ENCODE measurements at regions not wholly inside any gene's neighbourhood (a gene's known extent, or its start where the extent isn't known, plus 50 kb on each side); places are given as distances from the start of the nearest gene placed in this dataset.

DNA sequence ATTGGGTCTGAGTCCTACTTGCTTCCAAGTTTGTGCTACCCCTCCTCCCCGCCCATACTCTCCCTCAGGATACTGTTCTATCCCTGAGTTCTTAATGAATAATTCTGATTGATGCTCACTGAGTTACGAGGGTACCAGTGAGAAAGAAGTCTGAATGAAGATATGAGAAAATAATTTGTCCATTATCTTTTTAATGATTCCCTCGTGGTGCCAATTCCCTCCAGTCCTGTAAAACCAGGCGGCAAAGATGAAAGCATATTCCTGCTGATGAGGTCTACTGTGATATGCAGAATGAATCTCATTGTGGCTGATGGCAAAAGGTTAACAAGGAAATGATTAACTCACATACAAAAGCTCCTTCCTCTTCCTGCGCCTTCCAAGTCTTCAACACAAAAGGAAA lies 650.2 kb upstream of the SLC39A10 start:
- no peaks in the 10 kb centered on the region for H4K20me1 ChIP-seq (ENCODE audit: low read length)
- BruUV-seq (replicated peaks) = no TSS peak
- intact Hi-C loops (cut with micrococcal nuclease) = no loop called here
- no peaks in the 10 kb centered on the region for H3F3A ChIP-seq (ENCODE audit: low read length, unreplicated experiment)
- ChIA-PET CTCF (no interaction called here), POLR2A (ENCODE audit: unreplicated experiment) (no interaction called here)
- H3K79me2 ChIP-seq (ENCODE audit: low read length) = no peaks in the 10 kb centered on the region
- no peak overlapping the region for H3K4me2 ChIP-seq (ENCODE audit: low read length)
- TF ChIP-seq EZH2 (IDR thresholded peaks at IDR 0.05; ENCODE audit: low read length, unreplicated experiment) (no peak), CTCF (conservative IDR thresholded peaks at IDR 0.05; ENCODE audit: low read depth, low read length) (no peak), EZH2phosphoT487 (IDR thresholded peaks at IDR 0.05; ENCODE audit: borderline replicate concordance, low read length) (no peak)
- no peaks in the 10 kb centered on the region for H3K36me3 ChIP-seq (ENCODE audit: low read depth, low read length)
- no peaks in the 10 kb centered on the region for H3K4me1 ChIP-seq (ENCODE audit: insufficient read depth, low read length)
- ATAC-seq = no peak
- H3K27me3 ChIP-seq (ENCODE audit: low read length) = no peaks in the 10 kb centered on the region
- H3K9me2 ChIP-seq (replicated peaks; ENCODE audit: low read length) = no peaks in the 10 kb centered on the region
- H3K4me3 ChIP-seq (ENCODE audit: low read length) = no peak overlapping the region
- H3K9me3 ChIP-seq (ENCODE audit: low read length) = no peaks in the 10 kb centered on the region
- H3K9ac ChIP-seq (ENCODE audit: low read length) = no peak overlapping the region
- no peak for DNase-seq
- no peak overlapping the region for H3K27ac ChIP-seq (ENCODE audit: low read length)
- H2AFZ ChIP-seq (ENCODE audit: low read length) = no peak overlapping the region

- no peak for ATAC-seq
- Histone ChIP-seq H3K27me3 (ENCODE audit: low read length) (no peaks in the 10 kb centered on the region), H3K9ac (ENCODE audit: low read length) (no peak overlapping the region), H3K4me3 (ENCODE audit: low read length) (no peak overlapping the region), H3K79me2 (ENCODE audit: low read length) (no peaks in the 10 kb centered on the region), H3K4me1 (ENCODE audit: insufficient read depth, low read length) (no peaks in the 10 kb centered on the region), H3K4me2 (ENCODE audit: low read length) (no peak overlapping the region), H3F3A (ENCODE audit: low read length, unreplicated experiment) (no peaks in the 10 kb centered on the region), H3K36me3 (ENCODE audit: low read depth, low read length) (no peaks in the 10 kb centered on the region), H2AFZ (ENCODE audit: low read length) (no peak overlapping the region), H3K9me3 (ENCODE audit: low read length) (no peaks in the 10 kb centered on the region), H4K20me1 (ENCODE audit: low read length) (no peaks in the 10 kb centered on the region), H3K27ac (ENCODE audit: low read length) (no peak overlapping the region), H3K9me2 (replicated peaks; ENCODE audit: low read length) (no peaks in the 10 kb centered on the region)
- POLR2A ChIA-PET (ENCODE audit: unreplicated experiment) = no interaction called here
- no TSS peak for BruUV-seq (replicated peaks)
- intact Hi-C loops (cut with micrococcal nuclease) = no loop called here
- TF ChIP-seq EZH2phosphoT487 (IDR thresholded peaks at IDR 0.05; ENCODE audit: borderline replicate concordance, low read length) (no peak), CTCF (conservative IDR thresholded peaks at IDR 0.05; ENCODE audit: low read depth, low read length) (no peak), EZH2 (IDR thresholded peaks at IDR 0.05; ENCODE audit: low read length, unreplicated experiment) (no peak)
- CTCF ChIA-PET = no interaction called here
- DNase-seq = no peak
These were observed 653.0 kb upstream of the SLC39A10 start for GRCh38 chr2:195003881-195004471.

- BruUV-seq (replicated peaks) = no TSS peak
- Histone ChIP-seq H3K4me1 (ENCODE audit: insufficient read depth, low read length) (no peaks in the 10 kb centered on the region), H3K27me3 (ENCODE audit: low read length) (no peaks in the 10 kb centered on the region), H3K9me2 (replicated peaks; ENCODE audit: low read length) (no peaks in the 10 kb centered on the region), H3K79me2 (ENCODE audit: low read length) (no peaks in the 10 kb centered on the region), H3K36me3 (ENCODE audit: low read depth, low read length) (no peaks in the 10 kb centered on the region), H3K4me3 (ENCODE audit: low read length) (no peak overlapping the region), H3K27ac (ENCODE audit: low read length) (no peak overlapping the region), H3K4me2 (ENCODE audit: low read length) (no peak overlapping the region), H3K9ac (ENCODE audit: low read length) (no peak overlapping the region), H3K9me3 (ENCODE audit: low read length) (no peaks in the 10 kb centered on the region), H2AFZ (ENCODE audit: low read length) (no peak overlapping the region), H4K20me1 (ENCODE audit: low read length) (no peaks in the 10 kb centered on the region), H3F3A (ENCODE audit: low read length, unreplicated experiment) (no peaks in the 10 kb centered on the region)
- CTCF ChIA-PET = no interaction called here
- no peak for DNase-seq
- POLR2A ChIA-PET (ENCODE audit: unreplicated experiment) = no interaction called here
- intact Hi-C loops (cut with micrococcal nuclease) = no loop called here
- no peak for TF ChIP-seq EZH2phosphoT487 (IDR thresholded peaks at IDR 0.05; ENCODE audit: borderline replicate concordance, low read length)
- ATAC-seq = no peak
These were observed 655.1 kb upstream of the SLC39A10 start for GRCh38 chr2:195001924-195002323.
